SU-DHL-6 (cell line): ENCODE measurements at regions not wholly inside any gene's neighbourhood (a gene's known extent, or its start where the extent isn't known, plus 50 kb on each side); places are given as distances from the start of the nearest gene placed in this dataset.
"Not testable (repeated sequence)": the region's sequence is repeated elsewhere in the genome, so short reads cannot be mapped to it uniquely, and the experiment has no call there.

Experiments
- EZH2phosphoT487 ChIP-seq: fragments of 200-600 bp; sonication (generic), shearing (Covaris generic); conservative IDR thresholded peaks from 2 replicates; pipeline ENCODE4 v1.6.1; 2018; ENCODE audit warnings: mild to moderate bottlenecking, antibody characterized with exemption, low read length, moderate library complexity, mixed read lengths
- TF ChIP-seq, protein P1 (sequence below): fragments of 200-600 bp; sonication (generic); IDR thresholded peaks from one replicate; pipeline ENCODE4 v1.5.1; 2017; ENCODE audit warnings: antibody characterized with exemption, mild to moderate bottlenecking, low read length, moderate library complexity; ENCODE audit not compliant: insufficient read depth, poor library complexity, severe bottlenecking

DNA sequence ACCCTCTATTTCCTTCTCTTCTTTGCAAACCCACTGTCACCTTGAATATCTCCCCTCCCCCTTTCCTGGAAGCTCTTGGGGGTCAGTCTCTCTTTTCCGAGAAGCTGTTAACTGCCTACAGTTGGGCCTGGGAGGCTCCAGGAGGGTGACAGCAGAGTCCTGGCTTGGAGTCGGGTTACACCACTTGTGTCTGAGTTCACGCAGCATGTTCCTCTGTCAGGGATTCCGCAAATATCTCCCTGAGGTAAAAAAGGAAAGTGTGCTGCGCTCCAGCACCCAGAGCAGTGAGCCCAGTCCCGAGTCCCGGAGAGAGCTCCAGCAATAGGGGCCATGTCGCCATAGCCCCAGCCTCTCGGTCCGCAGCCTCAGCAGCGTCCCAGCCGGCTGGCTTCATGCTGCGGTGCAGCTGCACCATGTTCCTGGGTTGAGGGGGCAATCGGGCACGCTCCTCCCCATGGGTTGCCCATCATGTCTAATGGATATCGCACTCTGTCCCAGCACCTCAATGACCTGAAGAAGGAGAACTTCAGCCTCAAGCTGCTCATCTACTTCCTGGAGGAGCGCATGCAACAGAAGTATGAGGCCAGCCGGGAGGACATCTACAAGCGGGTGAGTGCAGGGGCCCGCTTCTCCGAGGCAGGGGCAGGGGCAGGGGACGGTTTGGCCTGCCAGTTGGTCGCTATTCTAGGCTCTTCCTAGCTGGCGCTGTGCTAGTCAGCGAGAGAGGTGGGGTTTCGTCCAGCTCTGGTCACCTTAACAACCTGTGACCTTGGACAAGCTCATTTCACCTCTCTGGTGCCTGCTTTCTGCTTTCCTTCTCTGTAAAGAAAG, 101.3 kb upstream of the SEC22B start:
- TF ChIP-seq, protein P1, sequence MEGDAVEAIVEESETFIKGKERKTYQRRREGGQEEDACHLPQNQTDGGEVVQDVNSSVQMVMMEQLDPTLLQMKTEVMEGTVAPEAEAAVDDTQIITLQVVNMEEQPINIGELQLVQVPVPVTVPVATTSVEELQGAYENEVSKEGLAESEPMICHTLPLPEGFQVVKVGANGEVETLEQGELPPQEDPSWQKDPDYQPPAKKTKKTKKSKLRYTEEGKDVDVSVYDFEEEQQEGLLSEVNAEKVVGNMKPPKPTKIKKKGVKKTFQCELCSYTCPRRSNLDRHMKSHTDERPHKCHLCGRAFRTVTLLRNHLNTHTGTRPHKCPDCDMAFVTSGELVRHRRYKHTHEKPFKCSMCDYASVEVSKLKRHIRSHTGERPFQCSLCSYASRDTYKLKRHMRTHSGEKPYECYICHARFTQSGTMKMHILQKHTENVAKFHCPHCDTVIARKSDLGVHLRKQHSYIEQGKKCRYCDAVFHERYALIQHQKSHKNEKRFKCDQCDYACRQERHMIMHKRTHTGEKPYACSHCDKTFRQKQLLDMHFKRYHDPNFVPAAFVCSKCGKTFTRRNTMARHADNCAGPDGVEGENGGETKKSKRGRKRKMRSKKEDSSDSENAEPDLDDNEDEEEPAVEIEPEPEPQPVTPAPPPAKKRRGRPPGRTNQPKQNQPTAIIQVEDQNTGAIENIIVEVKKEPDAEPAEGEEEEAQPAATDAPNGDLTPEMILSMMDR, result not testable (repeated sequence)
- not testable (repeated sequence) for TF ChIP-seq EZH2phosphoT487
